Embryonic facial prominence (tissue), 1 donor: ENCODE measurements at regions not wholly inside any gene's neighbourhood (a gene's known extent, or its start where the extent isn't known, plus 50 kb on each side); places are given as distances from the start of the nearest gene placed in this dataset.
"Not testable (repeated sequence)": the region's sequence is repeated elsewhere in the genome, so short reads cannot be mapped to it uniquely, and the experiment has no call there.

Experiments used
- DNase-seq: peaks from one replicate; pipeline ENCODE4 v3.0.0-alpha.2; 2016; ENCODE audit errors: extremely low spot score

DNA sequence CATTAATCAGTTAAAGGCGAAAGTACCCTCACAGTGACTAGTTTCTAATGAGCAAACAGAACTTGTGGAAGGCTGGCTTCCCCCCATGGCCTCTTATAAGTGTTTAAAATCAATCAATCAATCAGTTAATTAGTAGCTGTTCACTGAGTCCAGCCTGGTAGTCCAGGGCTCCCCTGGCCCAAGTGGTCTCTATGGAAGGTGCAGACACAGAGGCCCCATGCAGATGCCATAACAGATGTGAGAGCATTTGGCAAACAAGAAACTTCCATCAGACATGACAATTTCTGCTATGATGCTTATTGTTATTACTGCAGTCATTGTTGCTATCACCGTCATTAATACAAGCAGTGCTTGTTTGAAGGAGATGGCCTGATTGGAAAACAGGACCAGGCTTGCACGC is 179.0 kb upstream of the TSHZ3 start:
- no peak for DNase-seq

DNA sequence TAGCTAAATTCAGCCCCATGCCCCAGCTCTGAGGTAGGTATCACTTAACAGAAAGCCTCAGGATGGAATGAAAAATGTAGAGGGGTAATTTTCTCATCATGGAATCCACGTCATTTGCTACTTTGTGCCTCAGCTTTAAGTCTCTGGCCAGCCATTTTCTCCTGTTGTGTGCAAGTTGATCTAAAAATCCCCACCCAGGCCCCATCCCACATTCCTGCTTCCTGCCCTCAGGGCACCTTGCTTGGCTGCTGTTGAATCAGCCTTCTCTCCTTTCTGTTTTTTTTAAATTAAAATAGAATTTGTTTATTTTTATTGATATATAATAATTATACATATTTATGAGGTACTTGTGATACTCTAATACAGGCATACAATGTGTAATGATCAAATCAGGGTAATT is 179.9 kb upstream of the TSHZ3 start:
- DNase-seq: no peak

DNA sequence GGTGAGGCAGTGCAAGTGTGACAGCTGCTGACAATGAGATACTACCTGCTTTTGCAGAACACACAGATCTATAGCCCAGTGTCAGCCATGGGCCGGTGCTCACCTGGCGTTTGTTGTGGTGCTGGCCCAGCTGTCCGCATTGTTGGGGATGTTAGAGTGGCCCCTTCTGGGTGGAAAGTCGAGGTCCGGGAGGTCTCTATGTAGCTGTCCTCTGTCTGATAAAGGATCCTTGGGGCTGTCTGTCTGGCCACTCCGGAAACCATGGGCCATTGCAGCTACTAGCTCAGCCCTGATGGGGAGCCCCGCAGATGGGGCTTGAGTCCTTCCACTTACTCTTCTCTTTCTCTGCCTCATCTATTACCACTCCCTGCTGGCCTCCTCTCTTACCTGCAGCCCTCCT is 181.5 kb upstream of the TSHZ3 start:
- no peak for DNase-seq

DNA sequence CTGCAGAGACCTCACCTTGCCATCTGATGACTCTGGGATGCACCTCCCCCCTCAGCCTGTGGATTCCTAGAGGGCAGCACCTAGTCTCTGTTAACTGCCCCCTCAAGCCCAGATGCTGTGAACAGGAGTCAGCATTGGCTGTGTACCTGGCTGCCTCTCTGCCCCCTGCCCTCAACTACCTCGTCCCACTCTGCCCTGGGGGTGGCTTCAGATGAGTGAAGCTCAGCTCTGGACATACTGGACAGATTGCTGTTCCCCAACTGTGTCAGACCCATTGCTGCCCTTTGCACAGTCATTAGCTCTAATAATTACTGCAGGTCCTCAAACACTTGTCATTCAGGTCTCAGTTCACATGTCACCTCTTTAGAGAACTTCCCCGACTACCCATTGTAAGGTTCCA is 182.1 kb upstream of the TSHZ3 start:
- DNase-seq: no peak

DNA sequence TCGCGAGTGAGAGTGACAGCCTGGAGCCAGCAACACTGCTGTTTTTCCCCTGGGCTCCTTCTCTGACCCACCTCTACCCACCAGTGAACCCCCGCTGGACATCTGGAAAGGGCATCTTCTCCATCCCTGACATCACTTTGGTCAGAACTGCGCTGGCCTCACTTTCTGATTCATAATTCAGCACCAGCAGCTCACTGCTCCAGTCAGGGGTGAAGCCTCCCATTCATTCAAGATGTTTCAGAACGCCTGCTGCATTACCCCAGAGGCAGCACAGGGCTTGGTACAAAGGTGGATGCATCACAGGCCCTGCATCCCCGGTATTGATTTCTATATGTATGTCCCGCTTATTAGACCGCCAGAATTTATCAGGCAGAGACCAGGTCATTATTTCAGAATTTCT is 182.8 kb upstream of the TSHZ3 start:
- no peak for DNase-seq

DNA sequence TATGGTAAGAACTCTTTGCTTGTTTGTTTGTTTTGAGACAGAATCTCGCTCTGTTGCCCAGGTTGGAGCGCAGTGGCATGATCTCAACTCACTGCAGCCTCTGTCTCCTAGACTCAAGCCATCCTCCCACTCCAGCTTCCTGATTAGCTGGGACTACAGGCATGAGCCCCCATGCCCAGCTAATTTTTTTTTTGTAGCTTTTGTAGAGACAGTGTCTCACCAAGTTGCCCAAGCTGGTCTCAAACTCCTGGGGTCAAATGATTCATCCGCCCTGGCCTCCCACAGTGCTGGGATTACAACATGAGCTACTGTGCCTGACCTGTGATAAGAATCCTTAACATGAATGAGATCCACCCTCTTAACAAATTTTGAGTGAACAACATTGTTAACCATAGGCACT is 183.9 kb upstream of the TSHZ3 start:
- no peak for DNase-seq

DNA sequence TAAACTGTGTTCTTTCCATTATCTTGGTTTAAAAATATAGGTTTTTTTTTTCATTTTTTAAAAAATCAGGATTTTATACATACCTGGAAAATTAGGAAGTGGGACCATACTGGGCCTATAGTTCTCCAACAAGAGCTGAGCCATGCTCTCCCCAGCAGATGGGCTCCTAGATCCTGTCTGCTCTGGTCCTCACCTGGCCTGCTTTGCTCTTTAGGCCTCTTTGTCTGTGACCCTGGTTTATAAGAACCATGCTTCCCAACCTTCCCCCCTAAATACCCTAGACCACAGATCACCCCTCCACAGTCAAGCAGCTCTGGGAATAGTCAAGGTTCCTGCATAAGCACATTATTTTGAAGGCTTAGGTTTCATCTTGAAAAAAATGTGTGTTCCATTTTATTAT is 185.0 kb upstream of the TSHZ3 start:
- no peak for DNase-seq

DNA sequence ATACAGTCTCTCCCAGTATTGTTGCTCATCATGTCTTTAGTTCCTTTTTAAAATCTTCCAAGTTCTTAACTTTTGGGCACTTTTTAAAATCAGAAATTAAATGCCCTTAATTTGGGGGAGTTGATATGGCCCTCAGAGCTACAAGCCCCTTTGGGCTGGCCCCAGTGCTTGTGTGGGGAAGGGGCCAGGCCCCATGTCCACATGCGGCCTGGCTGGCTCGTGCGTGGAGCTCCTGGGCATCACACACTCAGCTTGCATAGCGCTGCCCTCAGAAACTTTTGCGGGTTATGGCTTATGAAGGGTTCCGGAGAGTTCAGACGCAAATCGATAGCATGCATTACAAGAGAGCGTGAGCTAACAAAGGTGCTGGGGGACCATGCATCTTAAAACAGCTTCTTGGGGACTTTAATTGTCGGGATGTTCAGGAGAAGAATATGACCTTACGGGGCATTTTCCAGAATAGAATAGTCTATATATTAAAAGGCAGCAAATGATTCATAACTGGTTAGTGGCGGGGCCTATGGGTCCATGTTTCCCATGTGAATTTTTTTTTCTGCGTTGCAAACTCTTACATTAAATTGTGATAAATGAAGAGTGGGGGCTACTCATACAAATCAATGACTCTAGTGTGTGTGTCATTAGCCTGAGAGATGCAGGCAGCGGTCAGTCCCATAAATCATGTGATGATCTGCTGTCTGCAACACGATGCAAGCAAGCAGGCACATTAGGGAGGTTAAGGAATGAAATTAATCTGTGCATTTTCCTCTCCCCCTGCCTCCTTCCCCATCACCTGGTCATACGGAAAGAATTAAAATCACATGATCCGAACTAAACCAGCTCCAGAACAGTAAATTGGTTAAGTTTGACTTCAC is 185.8 kb upstream of the TSHZ3 start:
- no peak for DNase-seq

DNA sequence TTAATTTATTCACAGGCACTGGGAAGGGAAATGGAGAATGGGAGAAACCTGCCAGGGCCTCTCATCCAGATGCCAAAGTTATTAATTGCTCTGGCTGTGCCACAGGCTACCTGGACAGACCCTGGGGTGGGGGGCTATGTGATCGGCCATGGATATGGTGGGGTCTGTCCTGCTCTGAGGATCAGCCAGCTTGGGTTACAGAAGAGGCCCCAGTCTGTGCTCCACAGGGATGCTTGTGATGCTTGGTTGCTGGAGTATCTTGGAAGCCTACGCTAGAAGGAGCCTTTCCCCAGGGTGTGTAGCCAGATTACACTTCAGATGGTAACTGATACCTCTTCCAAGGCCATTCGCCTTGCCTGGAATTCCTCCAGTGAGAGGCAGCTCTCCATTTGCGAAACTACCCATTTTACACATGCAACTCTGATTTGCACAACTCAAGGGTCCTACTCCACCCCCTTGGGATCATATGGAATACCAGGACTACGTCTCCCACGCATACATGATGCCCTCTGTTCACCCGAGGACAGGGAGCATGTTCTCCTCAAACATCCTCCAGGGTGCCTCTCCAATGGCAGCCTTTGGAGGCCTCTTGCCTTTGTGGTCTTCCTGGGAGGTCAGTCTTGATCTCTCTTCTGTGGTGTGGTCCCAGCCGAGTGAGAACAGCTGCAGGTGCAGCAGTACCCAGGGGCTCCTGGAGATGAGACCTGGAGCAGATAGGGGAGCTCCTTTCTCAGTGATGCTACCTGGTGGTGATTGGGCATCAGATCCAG is 186.6 kb upstream of the TSHZ3 start:
- DNase-seq: no peak

DNA sequence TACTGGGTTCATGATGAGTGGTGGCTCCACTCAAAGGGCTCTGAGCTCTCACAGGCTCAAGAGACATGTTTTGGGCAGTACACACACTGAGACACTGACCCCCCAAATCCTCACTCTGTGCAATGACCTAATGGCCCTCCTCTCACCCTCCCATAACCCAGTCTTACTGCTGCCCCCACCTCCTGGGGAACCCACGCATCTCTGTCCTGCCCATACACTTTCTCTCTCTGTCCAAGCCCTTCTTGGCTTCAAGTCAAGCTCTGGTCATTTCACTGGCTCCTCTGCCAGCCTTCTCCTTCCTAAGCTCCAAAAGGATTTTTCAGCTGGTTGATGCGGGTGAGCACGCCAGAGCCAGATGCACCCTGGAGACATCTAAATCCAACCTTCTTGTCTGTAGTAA is 187.9 kb upstream of the TSHZ3 start:
- no peak for DNase-seq

DNA sequence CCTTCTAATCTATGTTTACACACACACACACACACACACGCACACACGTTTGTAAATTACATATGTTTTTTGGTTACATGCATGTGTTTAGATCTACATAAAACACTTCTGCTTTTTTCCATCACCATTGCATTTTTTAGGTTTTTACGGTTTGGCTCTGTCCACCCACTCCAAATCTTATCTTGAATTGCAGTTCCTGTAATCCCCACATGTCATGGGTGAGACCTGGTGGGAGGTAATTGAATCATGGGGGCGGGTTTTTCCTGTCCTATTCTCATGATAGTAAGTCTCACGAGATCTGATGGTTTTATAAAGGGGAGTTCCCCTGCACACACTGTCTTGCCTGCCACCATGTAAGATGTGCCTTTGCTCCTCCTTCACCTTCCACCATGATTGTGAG is 188.7 kb upstream of the TSHZ3 start:
- not testable (repeated sequence) for DNase-seq

DNA sequence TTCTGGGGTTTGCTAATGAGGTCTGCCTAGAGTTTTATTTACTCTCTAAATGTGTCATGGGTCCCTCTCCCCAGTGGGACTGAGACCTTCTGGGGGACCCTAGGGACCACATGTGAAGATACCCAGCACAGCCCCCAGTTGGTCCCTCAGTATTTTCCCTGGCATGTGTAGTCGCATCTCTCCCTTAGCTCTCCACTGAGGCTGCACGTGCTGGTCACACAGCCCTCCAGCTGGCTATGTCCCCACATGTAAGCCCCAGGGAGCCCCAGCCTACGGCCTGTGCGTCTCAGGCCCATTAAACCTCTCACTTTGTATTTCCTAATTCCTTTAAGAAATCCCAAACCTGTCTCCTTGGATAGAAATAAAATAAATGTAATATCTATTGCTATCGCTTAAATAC is 189.6 kb upstream of the TSHZ3 start:
- DNase-seq: no peak

DNA sequence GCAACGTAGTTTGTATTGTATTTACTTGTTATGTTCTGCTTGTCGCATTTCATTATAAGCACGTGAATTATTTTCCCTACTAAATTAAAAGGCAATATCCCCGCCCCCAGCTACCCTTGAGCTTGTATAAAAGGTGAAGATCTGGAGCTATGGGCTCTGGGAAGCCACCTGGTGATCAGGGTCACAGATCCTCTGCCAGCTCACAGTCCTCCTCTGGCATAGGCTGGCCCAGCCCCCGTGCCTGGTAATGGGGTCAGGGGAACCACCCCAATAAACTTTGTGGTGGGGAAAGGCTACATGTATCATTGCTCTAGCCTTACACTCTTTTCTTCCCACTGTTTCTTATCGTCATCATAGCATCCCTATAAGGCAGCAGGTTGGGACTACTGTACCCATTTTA is 190.2 kb upstream of the TSHZ3 start:
- no peak for DNase-seq

DNA sequence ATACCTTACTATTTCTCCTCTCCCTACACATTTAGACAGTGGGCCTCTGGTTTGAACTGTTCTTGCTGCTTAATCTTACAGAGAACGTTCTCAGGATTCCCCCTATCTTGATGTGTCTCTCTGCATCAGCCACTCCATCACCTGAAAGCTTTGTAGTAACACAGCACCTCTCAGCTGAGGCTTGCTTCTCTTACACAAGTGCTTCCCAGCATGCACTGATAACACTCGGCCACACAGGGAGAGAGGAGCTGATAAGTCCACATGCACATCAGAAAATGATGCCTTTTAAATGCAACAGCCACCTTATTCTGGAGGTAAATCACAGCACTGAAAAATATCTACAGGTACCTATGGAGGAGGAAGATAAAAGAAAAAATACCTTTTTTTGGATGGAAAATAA is 192.2 kb upstream of the TSHZ3 start:
- no peak for DNase-seq

DNA sequence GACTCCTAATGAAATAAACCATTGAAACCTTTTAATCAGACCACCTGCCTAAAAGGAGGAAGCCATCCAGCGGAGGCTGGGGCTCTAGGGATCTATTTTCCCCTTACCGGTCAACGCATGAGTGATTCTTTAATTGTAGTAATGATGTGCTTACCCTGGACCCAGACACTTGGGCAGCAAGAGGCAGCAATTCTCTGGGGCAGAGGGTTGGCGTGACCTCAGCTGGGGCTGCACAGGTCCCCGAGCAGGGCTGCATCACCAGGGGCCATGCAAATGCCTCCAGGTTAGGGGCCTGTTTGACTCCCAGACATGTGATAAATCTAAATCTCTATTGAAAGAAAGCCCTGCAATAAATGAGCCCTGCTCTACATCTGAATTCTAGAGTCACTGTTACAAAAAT is 194.2 kb upstream of the TSHZ3 start:
- DNase-seq: no peak

DNA sequence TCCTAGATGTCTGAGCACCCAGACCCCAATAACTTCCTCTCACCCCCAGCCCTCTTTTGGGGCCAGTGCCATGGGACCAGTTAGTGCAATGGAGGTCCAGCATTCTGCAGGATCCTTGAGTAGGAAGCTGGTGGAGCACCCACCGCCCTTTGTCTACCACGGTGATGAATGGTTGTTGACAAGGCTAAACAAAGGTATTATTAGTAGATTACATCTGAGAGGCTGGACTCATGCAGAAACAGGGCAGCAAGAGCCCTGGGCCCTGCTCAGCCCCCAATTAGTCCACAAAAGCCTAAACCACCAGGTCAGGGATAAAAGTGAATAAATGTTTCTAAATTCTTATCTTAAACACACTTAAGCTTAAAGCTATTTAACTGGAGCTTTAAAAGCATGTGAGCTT is 196.5 kb upstream of the TSHZ3 start:
- DNase-seq: no peak

DNA sequence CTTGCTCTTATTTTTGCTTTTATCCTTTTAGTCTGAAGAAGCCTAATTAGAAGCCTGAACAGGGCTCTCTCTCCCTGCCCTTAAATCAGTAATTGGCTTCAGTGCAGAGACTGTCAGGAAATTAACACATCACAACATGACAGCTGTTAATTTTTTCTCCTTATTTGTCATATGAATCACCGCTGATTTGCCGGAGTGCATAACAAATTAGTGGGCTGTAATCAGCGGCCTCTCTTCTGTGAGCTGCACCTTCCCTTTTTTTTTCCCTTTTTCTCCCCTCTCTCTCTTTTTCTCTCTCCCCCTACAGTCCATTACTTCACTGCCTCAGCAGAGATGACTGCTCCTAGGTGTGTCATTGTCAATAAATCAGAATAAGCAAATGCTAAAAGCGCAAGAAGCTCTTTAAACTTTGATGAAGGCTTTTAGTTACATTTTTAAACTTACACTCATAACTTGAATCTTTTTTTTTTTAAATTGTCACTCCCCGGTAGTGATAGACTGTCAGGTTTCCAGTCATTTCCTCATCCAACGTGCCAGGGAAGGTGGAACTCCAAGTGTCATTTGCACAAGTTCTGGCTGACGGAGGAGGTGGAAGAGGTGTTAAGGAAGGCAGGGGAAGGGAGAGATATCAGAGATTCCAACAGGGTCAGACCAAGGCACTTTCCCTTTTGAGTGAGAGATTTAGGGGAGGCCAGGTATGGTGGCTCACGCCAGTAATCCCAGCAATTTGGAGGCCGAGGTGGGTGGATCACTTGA is 197.1 kb upstream of the TSHZ3 start:
- no peak for DNase-seq

DNA sequence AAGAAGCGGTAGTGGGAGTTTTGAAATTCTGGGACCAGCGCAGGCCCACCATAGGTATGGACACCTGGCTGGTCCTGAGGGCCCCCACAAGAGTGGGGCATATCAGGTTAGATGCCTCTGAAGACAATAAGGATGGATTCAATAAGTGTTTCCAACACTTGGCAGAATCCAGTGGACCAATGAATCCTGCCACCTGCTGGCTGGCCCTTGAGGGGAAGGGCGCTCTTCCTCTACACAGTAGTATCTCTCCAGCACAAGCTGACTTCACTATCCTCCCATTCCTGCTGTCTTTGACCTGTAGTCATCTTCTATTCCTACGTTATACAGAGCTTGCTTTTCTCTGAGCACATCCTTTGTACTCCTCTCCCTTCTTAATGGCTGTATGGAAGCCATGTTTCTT is 199.7 kb upstream of the TSHZ3 start:
- DNase-seq: no peak

DNA sequence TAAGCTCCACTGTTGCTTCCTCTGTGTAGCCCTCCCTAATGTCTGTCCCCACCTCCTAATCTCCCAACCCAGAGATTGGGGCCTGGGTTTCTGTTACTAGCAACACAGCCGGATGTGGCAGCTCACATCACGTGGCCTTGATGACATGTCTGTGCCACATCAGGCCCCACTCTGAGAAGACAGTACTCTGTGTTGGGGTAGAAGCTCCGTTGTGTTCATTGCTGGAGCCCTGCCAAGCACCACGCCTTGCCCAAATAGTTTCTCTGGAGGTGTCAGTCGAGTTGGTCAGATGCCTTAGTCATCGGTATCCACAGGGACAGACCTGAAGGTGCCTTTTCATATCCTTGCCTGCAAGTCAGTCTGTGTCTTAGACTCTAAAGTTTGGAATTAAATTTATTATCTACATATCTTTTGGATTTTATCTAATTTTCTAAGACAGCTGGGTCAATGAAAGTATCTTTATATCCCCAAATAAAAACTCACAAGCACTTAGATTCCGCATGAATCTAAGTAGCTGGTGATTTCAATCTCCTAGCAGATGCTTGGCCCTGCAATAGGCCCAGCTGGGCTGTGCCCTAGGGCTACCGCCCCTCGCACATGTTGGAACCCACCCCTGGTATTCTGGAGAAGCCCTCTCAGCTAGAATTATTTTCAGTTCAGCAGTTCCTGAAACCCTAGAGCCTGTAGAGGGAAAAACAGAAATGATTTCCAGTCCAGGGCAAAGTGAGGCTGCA is 204.0 kb upstream of the TSHZ3 start:
- no peak for DNase-seq

DNA sequence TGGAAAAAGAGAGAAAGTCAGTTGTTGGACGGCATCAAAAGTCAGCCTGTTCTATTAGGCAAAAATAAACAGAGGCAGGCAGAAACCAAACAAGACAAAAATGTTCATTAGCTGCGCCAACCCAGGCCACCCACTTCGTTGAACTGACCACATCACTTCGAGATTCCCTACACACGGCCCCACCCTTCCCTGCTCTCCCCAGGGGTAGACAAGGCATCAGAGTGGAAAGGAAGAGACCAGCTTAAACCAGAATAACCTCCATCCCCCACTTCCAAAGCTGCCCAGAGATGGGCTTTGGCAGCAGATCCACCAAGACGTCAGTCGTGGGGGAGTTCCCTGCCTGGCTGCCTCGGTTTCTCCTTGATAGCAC is 204.6 kb upstream of the TSHZ3 start:
- DNase-seq: no peak

DNA sequence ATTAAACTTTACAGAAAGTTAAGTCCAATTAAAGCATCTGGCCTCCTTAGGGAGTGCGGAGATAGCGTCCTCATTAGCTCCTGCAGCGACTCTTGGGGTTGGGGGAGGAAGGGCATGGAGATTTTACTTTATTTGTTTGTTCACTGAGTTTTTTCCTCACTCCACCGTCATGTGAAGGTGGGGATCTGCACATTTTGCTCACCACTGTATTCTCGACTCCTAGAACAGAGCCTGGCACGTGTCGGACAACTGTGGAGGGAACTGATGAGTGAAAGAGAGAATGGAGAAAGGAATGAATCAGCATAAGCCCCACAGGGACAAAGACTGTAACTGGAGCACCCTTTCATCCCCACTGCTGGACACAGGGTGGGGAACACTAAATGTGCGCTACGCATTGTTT is 205.1 kb upstream of the TSHZ3 start:
- no peak for DNase-seq

DNA sequence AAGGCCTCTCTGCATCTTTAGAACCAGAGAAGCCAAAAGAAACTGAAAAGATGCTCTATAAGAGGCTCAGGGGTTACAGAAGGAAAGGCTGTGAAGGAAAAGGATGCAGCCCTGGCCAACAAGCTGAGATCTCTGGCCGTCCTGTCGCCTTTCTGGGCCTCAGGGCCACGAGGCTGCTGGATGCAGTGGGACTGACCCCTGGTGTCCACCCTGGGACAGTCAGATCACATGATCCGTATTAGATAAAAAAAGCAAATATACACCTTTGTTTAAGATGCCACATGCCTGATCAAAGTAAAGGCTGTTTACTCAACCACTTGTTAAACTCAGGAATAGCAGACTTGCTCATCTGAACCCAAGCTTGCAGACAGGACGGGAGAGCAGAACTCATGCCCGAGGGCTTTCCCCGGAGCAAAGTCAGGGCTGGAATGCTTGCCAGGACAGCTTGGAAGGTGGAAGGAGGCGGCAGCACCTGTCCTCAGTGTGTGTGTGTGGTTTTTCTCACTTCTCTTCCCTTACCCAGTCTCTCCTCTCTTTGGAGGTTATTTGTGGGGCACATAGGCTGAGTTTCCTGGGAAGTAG is 206.5 kb upstream of the TSHZ3 start:
- no peak for DNase-seq
